ENCODE measurements at regions not wholly inside any gene's neighbourhood (a gene's known extent, or its start where the extent isn't known, plus 50 kb on each side); places are given as distances from the start of the nearest gene placed in this dataset.

GRCh38 chr13:81199956-81200355, 859.0 kb upstream of the SPRY2 start:
- TF ChIP-seq CTCF (IDR thresholded peaks at IDR 0.05) (no peak), EZH2 (IDR thresholded peaks at IDR 0.05; ENCODE audit: borderline replicate concordance, insufficient read depth, low read depth, low read length, poor library complexity, severe bottlenecking) (no peak)
